Adrenal gland (tissue), 5 donors: ENCODE measurements at regions not wholly inside any gene's neighbourhood (a gene's known extent, or its start where the extent isn't known, plus 50 kb on each side); places are given as distances from the start of the nearest gene placed in this dataset.

ENCODE experiments used
- CTCF ChIP-seq, 6 experiments: fragments of 450-650 bp in 4 of 6; fragments of 200-600 bp in 2 of 6; sonication (generic) in 1 of 6; IDR thresholded peaks; 1 replicate in 5 of 6; 2 replicates in 1 of 6; pipeline versions ENCODE4 v1.5.1 to v1.8.0; 2016 to 2021; ENCODE audit warnings: antibody characterized with exemption in 6 of 6, mild to moderate bottlenecking in 2 of 6, moderate library complexity in 1 of 6
- POLR2A ChIP-seq, 2 donors: fragments of 450-650 bp; IDR thresholded peaks; one replicate each; pipeline ENCODE4 v1.6.1; 2017; ENCODE audit warnings: antibody characterized with exemption in 2 of 2, mild to moderate bottlenecking in 2 of 2, moderate library complexity in 1 of 2
- donor health status: DM: no; HTN: no; CAD: no.

GRCh38 chr4:66855956-66856355, 689.3 kb downstream of the CENPC start:
- TF ChIP-seq CTCF (IDR thresholded peaks at IDR 0.05) = no peak
- TF ChIP-seq POLR2A (IDR thresholded peaks at IDR 0.05) = no peak
